ENCODE measurements at regions not wholly inside any gene's neighbourhood (a gene's known extent, or its start where the extent isn't known, plus 50 kb on each side); places are given as distances from the start of the nearest gene placed in this dataset.

DNA sequence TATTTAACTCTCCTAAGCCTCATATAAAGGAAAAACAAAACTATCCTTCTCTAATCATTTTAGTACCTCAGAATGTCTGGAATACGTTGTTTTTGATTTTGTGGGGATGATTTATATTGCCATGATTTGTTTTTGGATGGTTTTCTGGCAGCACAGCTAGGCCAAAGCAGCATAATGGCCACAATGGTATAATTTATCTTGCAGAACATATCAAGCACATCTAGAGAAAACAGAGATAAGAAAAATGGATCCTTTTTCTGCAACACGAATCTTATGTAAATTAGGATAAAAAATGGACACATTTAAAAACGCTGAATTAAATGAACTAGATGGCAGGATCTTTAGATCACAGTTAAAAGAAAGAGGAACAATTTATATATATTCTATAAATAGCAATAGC lies 269.9 kb upstream of the FAT4 start:
- Histone ChIP-seq H3K9ac (ENCODE audit: insufficient read depth, low read length) (no peak overlapping the region), H3K79me2 (ENCODE audit: control insufficient read depth, insufficient read depth, low read length) (no peaks in the 10 kb centered on the region), H3K27ac (ENCODE audit: insufficient read depth, low read length) (no peak overlapping the region), H3K4me1 (ENCODE audit: control insufficient read depth, extremely low read depth, insufficient read depth, low read length) (no peaks in the 10 kb centered on the region), H4K20me1 (ENCODE audit: control insufficient read depth, extremely low read depth, insufficient read depth, low read length) (no peaks in the 10 kb centered on the region), H3K4me3 (replicated peaks in 1 of 4; ENCODE audit: control extremely low read depth in 1 of 4, insufficient read depth in 1 of 4, low read depth in 3 of 4, low read length in 4 of 4) (no peak overlapping the region), H3K9me3 (ENCODE audit: control insufficient read depth, insufficient read depth, low read depth, low read length) (no peaks in the 10 kb centered on the region), H3K27me3 (ENCODE audit: control insufficient read depth, insufficient read depth, low read length) (no peaks in the 10 kb centered on the region), H3K4me2 (ENCODE audit: extremely low read depth, insufficient read depth, low read length) (no peak overlapping the region), H2AFZ (ENCODE audit: low read length) (no peak overlapping the region), H3K36me3 (ENCODE audit: control insufficient read depth, insufficient read depth, low read length) (no peaks in the 10 kb centered on the region)
- peak in 1 of 2 donors; percentile 63 for DNase-seq (ENCODE audit: low read depth in 2 of 2)
- no peak for TF ChIP-seq EZH2 (IDR thresholded peaks at IDR 0.05; ENCODE audit: low read length, missing control alignments)

DNA sequence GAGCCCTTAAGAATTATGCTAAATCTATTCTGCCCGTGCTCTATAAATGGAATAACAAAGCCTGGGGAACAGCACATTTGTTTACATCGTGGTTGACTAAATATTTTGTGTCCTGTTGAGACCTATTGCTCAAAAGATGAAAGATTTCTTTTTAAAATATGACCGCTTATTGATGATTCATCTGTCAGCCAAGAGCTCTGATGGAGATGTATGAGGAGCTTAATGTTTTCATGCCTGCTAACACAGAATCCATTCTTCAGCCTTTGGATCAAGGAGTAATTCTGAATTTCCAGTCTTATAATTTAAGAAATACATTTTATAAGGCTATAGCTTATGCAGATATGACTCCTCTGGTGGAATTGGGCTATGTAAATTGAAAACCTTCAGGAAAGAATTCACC lies 271.3 kb upstream of the FAT4 start:
- peak; percentile 38 to 61 for DNase-seq (ENCODE audit: low read depth in 2 of 2)
- H2AFZ ChIP-seq (ENCODE audit: low read length): no peak overlapping the region
- no peaks in the 10 kb centered on the region for H3K4me1 ChIP-seq (ENCODE audit: control insufficient read depth, extremely low read depth, insufficient read depth, low read length)
- TF ChIP-seq, protein P1, sequence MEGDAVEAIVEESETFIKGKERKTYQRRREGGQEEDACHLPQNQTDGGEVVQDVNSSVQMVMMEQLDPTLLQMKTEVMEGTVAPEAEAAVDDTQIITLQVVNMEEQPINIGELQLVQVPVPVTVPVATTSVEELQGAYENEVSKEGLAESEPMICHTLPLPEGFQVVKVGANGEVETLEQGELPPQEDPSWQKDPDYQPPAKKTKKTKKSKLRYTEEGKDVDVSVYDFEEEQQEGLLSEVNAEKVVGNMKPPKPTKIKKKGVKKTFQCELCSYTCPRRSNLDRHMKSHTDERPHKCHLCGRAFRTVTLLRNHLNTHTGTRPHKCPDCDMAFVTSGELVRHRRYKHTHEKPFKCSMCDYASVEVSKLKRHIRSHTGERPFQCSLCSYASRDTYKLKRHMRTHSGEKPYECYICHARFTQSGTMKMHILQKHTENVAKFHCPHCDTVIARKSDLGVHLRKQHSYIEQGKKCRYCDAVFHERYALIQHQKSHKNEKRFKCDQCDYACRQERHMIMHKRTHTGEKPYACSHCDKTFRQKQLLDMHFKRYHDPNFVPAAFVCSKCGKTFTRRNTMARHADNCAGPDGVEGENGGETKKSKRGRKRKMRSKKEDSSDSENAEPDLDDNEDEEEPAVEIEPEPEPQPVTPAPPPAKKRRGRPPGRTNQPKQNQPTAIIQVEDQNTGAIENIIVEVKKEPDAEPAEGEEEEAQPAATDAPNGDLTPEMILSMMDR (conservative IDR thresholded peaks at IDR 0.05 in 1 of 2, IDR thresholded peaks at IDR 0.05 in 1 of 2; ENCODE audit: low read depth in 1 of 2, low read length in 2 of 2): no peak
- no peak for TF ChIP-seq EZH2 (IDR thresholded peaks at IDR 0.05; ENCODE audit: low read length, missing control alignments)
- no peak overlapping the region for H3K4me2 ChIP-seq (ENCODE audit: extremely low read depth, insufficient read depth, low read length)
- H3K27ac ChIP-seq (ENCODE audit: insufficient read depth, low read length): no peak overlapping the region
- no peak overlapping the region for H3K4me3 ChIP-seq (replicated peaks in 1 of 4; ENCODE audit: control extremely low read depth in 1 of 4, insufficient read depth in 1 of 4, low read depth in 3 of 4, low read length in 4 of 4)
- H3K9ac ChIP-seq (ENCODE audit: insufficient read depth, low read length): no peak overlapping the region
- H3K36me3 ChIP-seq (ENCODE audit: control insufficient read depth, insufficient read depth, low read length): no peaks in the 10 kb centered on the region
- H3K9me3 ChIP-seq (ENCODE audit: control insufficient read depth, insufficient read depth, low read depth, low read length): no peaks in the 10 kb centered on the region
- H4K20me1 ChIP-seq (ENCODE audit: control insufficient read depth, extremely low read depth, insufficient read depth, low read length): no peaks in the 10 kb centered on the region
- no peaks in the 10 kb centered on the region for H3K27me3 ChIP-seq (ENCODE audit: control insufficient read depth, insufficient read depth, low read length)
- no peaks in the 10 kb centered on the region for H3K79me2 ChIP-seq (ENCODE audit: control insufficient read depth, insufficient read depth, low read length)

DNA sequence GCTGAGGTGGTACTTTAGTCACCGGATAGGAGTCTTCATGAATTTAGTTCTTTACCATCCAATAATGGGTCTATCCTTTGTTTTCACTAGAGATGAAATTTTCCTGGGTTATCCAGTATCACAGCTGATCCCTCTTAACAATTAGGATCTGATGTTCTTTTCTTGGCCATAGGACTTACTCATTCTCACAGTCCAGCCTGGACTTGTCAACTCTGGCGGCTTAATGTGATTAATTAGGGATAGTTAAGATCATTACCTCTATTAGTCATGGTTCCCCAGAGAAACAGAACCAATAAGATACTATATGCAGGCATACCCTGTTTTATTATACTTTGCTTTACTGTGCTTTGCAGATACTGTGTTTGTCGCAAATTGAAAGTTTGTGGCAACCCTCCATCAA lies 272.7 kb upstream of the FAT4 start:
- Histone ChIP-seq H3K4me1 (ENCODE audit: control insufficient read depth, extremely low read depth, insufficient read depth, low read length) (no peaks in the 10 kb centered on the region), H3K27ac (ENCODE audit: insufficient read depth, low read length) (no peak overlapping the region), H4K20me1 (ENCODE audit: control insufficient read depth, extremely low read depth, insufficient read depth, low read length) (no peaks in the 10 kb centered on the region), H3K9ac (ENCODE audit: insufficient read depth, low read length) (no peak overlapping the region), H3K4me3 (replicated peaks in 1 of 4; ENCODE audit: control extremely low read depth in 1 of 4, insufficient read depth in 1 of 4, low read depth in 3 of 4, low read length in 4 of 4) (no peak overlapping the region), H3K79me2 (ENCODE audit: control insufficient read depth, insufficient read depth, low read length) (no peaks in the 10 kb centered on the region), H3K27me3 (ENCODE audit: control insufficient read depth, insufficient read depth, low read length) (no peaks in the 10 kb centered on the region), H3K9me3 (ENCODE audit: control insufficient read depth, insufficient read depth, low read depth, low read length) (no peaks in the 10 kb centered on the region), H3K36me3 (ENCODE audit: control insufficient read depth, insufficient read depth, low read length) (no peaks in the 10 kb centered on the region), H3K4me2 (ENCODE audit: extremely low read depth, insufficient read depth, low read length) (no peak overlapping the region), H2AFZ (ENCODE audit: low read length) (no peak overlapping the region)
- DNase-seq (ENCODE audit: low read depth in 2 of 2): peak in 1 of 2 donors; percentile 91
- no peak for TF ChIP-seq EZH2 (IDR thresholded peaks at IDR 0.05; ENCODE audit: low read length, missing control alignments)
- TF ChIP-seq, protein P1 (conservative IDR thresholded peaks at IDR 0.05 in 1 of 2, IDR thresholded peaks at IDR 0.05 in 1 of 2; ENCODE audit: low read depth in 1 of 2, low read length in 2 of 2): no peak

All from fibroblast of lung (primary cell).